H9 (cell line): ENCODE measurements at regions not wholly inside any gene's neighbourhood (a gene's known extent, or its start where the extent isn't known, plus 50 kb on each side); places are given as distances from the start of the nearest gene placed in this dataset.

Experiments
- DNase-seq: peaks from one replicate; pipeline ENCODE4 v3.0.0-alpha.2; 2017
- H2AFZ ChIP-seq: one replicate; pipeline ENCODE4 v1.6.1; 2013; ENCODE audit warnings: mild to moderate bottlenecking, low read length, control low read depth, moderate library complexity
- H2AK5ac ChIP-seq: 2 replicates; pipeline ENCODE4 v1.6.1; 2013; ENCODE audit warnings: low read length, control low read depth, mixed read lengths; ENCODE audit not compliant: insufficient read length
- H2BK120ac ChIP-seq: one replicate; pipeline ENCODE4 v1.6.1; 2013; ENCODE audit warnings: low read depth, mild to moderate bottlenecking, low read length, control low read depth, inconsistent platforms; ENCODE audit not compliant: poor library complexity, severe bottlenecking
- H2BK12ac ChIP-seq: 2 replicates; pipeline ENCODE4 v1.6.1; 2013; ENCODE audit warnings: low read length, control low read depth, mixed read lengths, low read depth; ENCODE audit not compliant: insufficient read length
- H2BK15ac ChIP-seq: 2 replicates; pipeline ENCODE4 v1.6.1; 2013; ENCODE audit warnings: low read depth, low read length, control low read depth
- H2BK20ac ChIP-seq: one replicate; pipeline ENCODE4 v1.6.1; 2013; ENCODE audit warnings: low read depth, mild to moderate bottlenecking, low read length, control low read depth, inconsistent platforms; ENCODE audit not compliant: poor library complexity, severe bottlenecking
- H2BK5ac ChIP-seq: 2 replicates; pipeline ENCODE4 v1.6.1; 2013; ENCODE audit warnings: low read length, control low read depth, mixed read lengths; ENCODE audit not compliant: insufficient read length
- H3K14ac ChIP-seq: 2 replicates; pipeline ENCODE4 v1.6.1; 2013; ENCODE audit warnings: low read length, control low read depth; ENCODE audit not compliant: insufficient read depth
- H3K18ac ChIP-seq: 2 replicates; pipeline ENCODE4 v1.6.1; 2013; ENCODE audit warnings: low read depth, mild to moderate bottlenecking, mixed read lengths, low read length, control low read depth; ENCODE audit not compliant: insufficient read length
- H3K23ac ChIP-seq: 2 replicates; pipeline ENCODE4 v1.6.1; 2013; ENCODE audit warnings: low read length, control low read depth, mixed read lengths, low read depth; ENCODE audit not compliant: insufficient read length
- H3K23me2 ChIP-seq: 2 replicates; pipeline ENCODE4 v1.6.1; 2013; ENCODE audit warnings: low read depth, mild to moderate bottlenecking, mixed read lengths, low read length, control low read depth; ENCODE audit not compliant: insufficient read length, poor library complexity, severe bottlenecking
- H3K27ac ChIP-seq: 2 replicates; pipeline ENCODE4 v1.5.1; 2013; ENCODE audit warnings: low read length, control low read depth, mixed read lengths, low read depth; ENCODE audit not compliant: insufficient read length
- H3K27me3 ChIP-seq: 2 replicates; pipeline ENCODE4 v1.6.1; 2013; ENCODE audit warnings: low read length, control low read depth, inconsistent platforms; ENCODE audit not compliant: insufficient read depth
- H3K4ac ChIP-seq: 2 replicates; pipeline ENCODE4 v1.6.1; 2013; ENCODE audit warnings: low read depth, mild to moderate bottlenecking, control low read depth, inconsistent platforms, low read length, moderate library complexity
- H3K4me1 ChIP-seq: 2 replicates; pipeline ENCODE4 v1.6.1; 2013; ENCODE audit warnings: low read length, control low read depth, inconsistent platforms; ENCODE audit not compliant: insufficient read depth
- H3K4me2 ChIP-seq: 2 replicates; pipeline ENCODE4 v1.6.1; 2013; ENCODE audit warnings: low read length, control low read depth, mixed read lengths; ENCODE audit not compliant: insufficient read length, insufficient read depth
- H3K56ac ChIP-seq: 2 replicates; pipeline ENCODE4 v1.6.1; 2013; ENCODE audit warnings: low read depth, mild to moderate bottlenecking, mixed read lengths, low read length, control low read depth; ENCODE audit not compliant: insufficient read length
- H3K79me1 ChIP-seq: 2 replicates; pipeline ENCODE4 v1.6.1; 2013; ENCODE audit warnings: low read depth, mild to moderate bottlenecking, moderate library complexity, low read length, control low read depth, inconsistent platforms; ENCODE audit not compliant: insufficient read depth, poor library complexity, severe bottlenecking
- H3K79me2 ChIP-seq: 2 replicates; pipeline ENCODE4 v1.6.1; 2013; ENCODE audit warnings: low read length, control low read depth, inconsistent platforms; ENCODE audit not compliant: insufficient read depth
- H3K9ac ChIP-seq: 2 replicates; pipeline ENCODE4 v1.6.1; 2013; ENCODE audit warnings: low read length, control low read depth, mixed read lengths; ENCODE audit not compliant: insufficient read length; ENCODE audit errors: extremely low read depth
- H3K9me3 ChIP-seq: one replicate; pipeline ENCODE4 v1.6.1; 2013; ENCODE audit warnings: low read depth, low read length, inconsistent platforms; ENCODE audit not compliant: control insufficient read depth
- H3T11ph ChIP-seq: one replicate; pipeline ENCODE4 v1.6.1; 2013; ENCODE audit warnings: mild to moderate bottlenecking, low read length, control low read depth, inconsistent platforms
- H4K20me1 ChIP-seq: one replicate; pipeline ENCODE4 v1.6.1; 2013; ENCODE audit not compliant: control insufficient read depth, insufficient read length, insufficient read depth
- H4K5ac ChIP-seq: 2 replicates; pipeline ENCODE4 v1.6.1; 2013; ENCODE audit warnings: low read depth, mild to moderate bottlenecking, mixed read lengths, low read length, control low read depth; ENCODE audit not compliant: insufficient read length
- H4K8ac ChIP-seq: replicated peaks from 2 replicates; pipeline ENCODE4 v1.6.1; 2013; ENCODE audit warnings: low read length, control low read depth, mixed read lengths, low read depth; ENCODE audit not compliant: insufficient read length
- H4K91ac ChIP-seq: 2 replicates; pipeline ENCODE4 v1.6.1; 2013; ENCODE audit warnings: low read depth, mild to moderate bottlenecking, moderate library complexity, mixed read lengths, low read length, control low read depth; ENCODE audit not compliant: insufficient read length
- H3K27ac Mint-ChIP-seq, 3 experiments: 2 replicates in 2 of 3; 3 replicates in 1 of 3; pipeline ENCODE4 v1.8.0; 2020 to 2021; ENCODE audit warnings: mixed read lengths in 3 of 3, mild to moderate bottlenecking in 1 of 3, moderate library complexity in 1 of 3
- H3K27me3 Mint-ChIP-seq: 2 replicates; pipeline ENCODE4 v1.8.0; 2021; ENCODE audit warnings: low read depth, mild to moderate bottlenecking, moderate library complexity, mixed read lengths
- H3K36me3 Mint-ChIP-seq, 3 experiments: 2 replicates in 2 of 3; 3 replicates in 1 of 3; pipeline ENCODE4 v1.8.0; 2020 to 2021; ENCODE audit warnings: low read depth in 3 of 3, mixed read lengths in 3 of 3; ENCODE audit not compliant: insufficient read depth in 1 of 3
- H3K4me1 Mint-ChIP-seq, 2 experiments: 2 replicates each; pipeline ENCODE4 v1.8.0; 2020; ENCODE audit warnings: mixed read lengths in 2 of 2
- H3K4me3 Mint-ChIP-seq, 2 experiments: 2 replicates in 1 of 2; 3 replicates in 1 of 2; pipeline ENCODE4 v1.8.0; 2020 to 2021; ENCODE audit warnings: mild to moderate bottlenecking in 2 of 2, mixed read lengths in 2 of 2, moderate library complexity in 1 of 2
- H3K9me3 Mint-ChIP-seq, 2 experiments: 2 replicates in 1 of 2; 3 replicates in 1 of 2; pipeline ENCODE4 v1.8.0; 2020; ENCODE audit warnings: mild to moderate bottlenecking in 2 of 2, mixed read lengths in 2 of 2, moderate library complexity in 1 of 2
- CTCF ChIP-seq: fragments of 200-600 bp; sonication (generic); conservative IDR thresholded peaks from 3 replicates; pipeline ENCODE4 v1.8.0; 2021; ENCODE audit warnings: antibody characterized with exemption, mild to moderate bottlenecking
- WGBS: extraction: QIAGEN DNeasy Blood & Tissue Kit; methylation state at CpG from one replicate; pipeline ENCODE4 v1.1.7; 2013; ENCODE audit warnings: missing lambda C conversion rate, low lambda C conversion rate, mixed read lengths; ENCODE audit not compliant: insufficient read length; ENCODE audit errors: extremely low coverage; 5-methylcytosine and 5-hydroxymethylcytosine counted together

- Histone ChIP-seq H3K27me3 (no peaks in the 10 kb centered on the region), H3K79me1 (no peaks in the 10 kb centered on the region), H4K5ac (no peak overlapping the region), H2BK120ac (no peak overlapping the region), H3K23me2 (no peaks in the 10 kb centered on the region), H3K4me1 (no peaks in the 10 kb centered on the region), H3K9ac (no peak overlapping the region), H3K27ac (no peak overlapping the region), H3K4me2 (no peak overlapping the region), H4K8ac (no peak overlapping the region), H2BK12ac (no peak overlapping the region), H4K20me1 (no peaks in the 10 kb centered on the region), H3K14ac (no peak overlapping the region), H4K91ac (no peak overlapping the region), H3K9me3 (no peaks in the 10 kb centered on the region), H3T11ph (no peak overlapping the region), H3K18ac (no peak overlapping the region), H2BK5ac (no peak overlapping the region), H2AK5ac (no peak overlapping the region), H2BK20ac (no peak overlapping the region), H3K79me2 (no peaks in the 10 kb centered on the region), H2BK15ac (no peak overlapping the region), H2AFZ (no peak overlapping the region), H3K23ac (no peak overlapping the region), H3K56ac (no peak overlapping the region), H3K4ac (no peak overlapping the region)
- Mint-ChIP-seq H3K27me3 (peaks cover 3% of the 10 kb centered on the region; the same call in 1 of the 2 replicates), H3K4me1 (peaks cover 23 to 35% of the 10 kb centered on the region in 2 experiments), H3K27ac (no peak overlapping the region), H3K36me3 (no peaks in the 10 kb centered on the region; a peak in 1 of 7 replicates), H3K9me3 (no peaks in the 10 kb centered on the region), H3K4me3 (no peak overlapping the region)
- no peak for DNase-seq
- no peak for TF ChIP-seq CTCF
- no CpG with 5 or more reads among the region's 1 CpG for WGBS
These were observed 186.8 kb upstream of the TSC22D1 start for GRCh38 chr13:44762911-44763310.
